ENCODE measurements at regions not wholly inside any gene's neighbourhood (a gene's known extent, or its start where the extent isn't known, plus 50 kb on each side); places are given as distances from the start of the nearest gene placed in this dataset.

- H3K27ac ChIP-seq: peak overlapping the region; percentile 83 to 84
- intact Hi-C loops (cut with DNase I): loop anchor here (5.0 to 10.0 kb wide), 7 partner anchors 136 to 909 kb away; partner anchors contain the start of gene TCF7L2
- DNase-seq (ENCODE audit: low spot score in 2 of 2): peak in 1 of 2 donors; percentile 72
- H3K4me3 ChIP-seq: peak overlapping the region in 1 of 2 donors; percentile 52
- TF ChIP-seq, protein P1, sequence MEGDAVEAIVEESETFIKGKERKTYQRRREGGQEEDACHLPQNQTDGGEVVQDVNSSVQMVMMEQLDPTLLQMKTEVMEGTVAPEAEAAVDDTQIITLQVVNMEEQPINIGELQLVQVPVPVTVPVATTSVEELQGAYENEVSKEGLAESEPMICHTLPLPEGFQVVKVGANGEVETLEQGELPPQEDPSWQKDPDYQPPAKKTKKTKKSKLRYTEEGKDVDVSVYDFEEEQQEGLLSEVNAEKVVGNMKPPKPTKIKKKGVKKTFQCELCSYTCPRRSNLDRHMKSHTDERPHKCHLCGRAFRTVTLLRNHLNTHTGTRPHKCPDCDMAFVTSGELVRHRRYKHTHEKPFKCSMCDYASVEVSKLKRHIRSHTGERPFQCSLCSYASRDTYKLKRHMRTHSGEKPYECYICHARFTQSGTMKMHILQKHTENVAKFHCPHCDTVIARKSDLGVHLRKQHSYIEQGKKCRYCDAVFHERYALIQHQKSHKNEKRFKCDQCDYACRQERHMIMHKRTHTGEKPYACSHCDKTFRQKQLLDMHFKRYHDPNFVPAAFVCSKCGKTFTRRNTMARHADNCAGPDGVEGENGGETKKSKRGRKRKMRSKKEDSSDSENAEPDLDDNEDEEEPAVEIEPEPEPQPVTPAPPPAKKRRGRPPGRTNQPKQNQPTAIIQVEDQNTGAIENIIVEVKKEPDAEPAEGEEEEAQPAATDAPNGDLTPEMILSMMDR (IDR thresholded peaks at IDR 0.05): no peak
- H3K36me3 ChIP-seq: no peaks in the 10 kb centered on the region
- H3K9me3 ChIP-seq: no peaks in the 10 kb centered on the region
- no peaks in the 10 kb centered on the region for H3K27me3 ChIP-seq
- peaks cover 12 to 23% of the 10 kb centered on the region in 2 donors for H3K4me1 ChIP-seq
Observed at GRCh38 chr10:113386005-113386404, 166.8 kb upstream of the HABP2 start.

DNA sequence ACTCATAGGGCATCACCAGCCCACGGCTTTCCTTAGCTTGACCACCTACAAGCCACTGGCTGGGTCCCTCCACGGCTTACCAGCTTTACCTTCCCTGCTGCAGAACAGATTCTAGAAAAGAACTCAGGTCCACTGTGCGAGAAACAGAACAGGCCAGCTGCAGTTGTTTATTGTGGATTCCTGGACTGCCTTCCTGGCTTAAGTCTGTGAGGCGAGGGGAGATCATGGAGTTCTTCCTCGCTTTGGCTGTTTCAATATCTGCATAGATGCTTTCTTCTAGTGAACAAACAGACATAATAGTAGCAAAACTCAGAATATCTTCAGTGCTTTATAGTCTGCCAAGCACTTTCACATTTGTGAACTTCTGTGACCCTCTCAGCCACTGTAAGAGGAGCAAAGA, 162.9 kb upstream of the HABP2 start:
- H3K27me3 ChIP-seq: no peaks in the 10 kb centered on the region
- H3K36me3 ChIP-seq: no peaks in the 10 kb centered on the region
- H3K4me1 ChIP-seq: peaks cover 12 to 16% of the 10 kb centered on the region in 2 donors
- H3K9me3 ChIP-seq: no peaks in the 10 kb centered on the region
- no peak overlapping the region for H3K27ac ChIP-seq
- DNase-seq (ENCODE audit: low spot score in 2 of 2): no peak
- intact Hi-C loops (cut with DNase I): loop anchor here (5.0 to 10.0 kb wide), 8 partner anchors 62 to 913 kb away; partner anchors contain the start of gene TCF7L2
- TF ChIP-seq, protein P1 (IDR thresholded peaks at IDR 0.05): no peak
- no peak overlapping the region for H3K4me3 ChIP-seq

- no peak for DNase-seq (ENCODE audit: low spot score in 2 of 2)
- intact Hi-C loops (cut with DNase I): loop anchor here (5.0 kb wide), 1 partner anchor 61 kb away; no protein-coding TSS in a partner anchor
- Histone ChIP-seq H3K4me3 (no peak overlapping the region), H3K27ac (no peak overlapping the region), H3K4me1 (peaks cover 7 to 12% of the 10 kb centered on the region in 2 donors), H3K36me3 (no peaks in the 10 kb centered on the region), H3K9me3 (no peaks in the 10 kb centered on the region), H3K27me3 (no peaks in the 10 kb centered on the region)
- TF ChIP-seq, protein P1 (IDR thresholded peaks at IDR 0.05): no peak
Observed at GRCh38 chr10:113390896-113391295, 162.0 kb upstream of the HABP2 start.

DNA sequence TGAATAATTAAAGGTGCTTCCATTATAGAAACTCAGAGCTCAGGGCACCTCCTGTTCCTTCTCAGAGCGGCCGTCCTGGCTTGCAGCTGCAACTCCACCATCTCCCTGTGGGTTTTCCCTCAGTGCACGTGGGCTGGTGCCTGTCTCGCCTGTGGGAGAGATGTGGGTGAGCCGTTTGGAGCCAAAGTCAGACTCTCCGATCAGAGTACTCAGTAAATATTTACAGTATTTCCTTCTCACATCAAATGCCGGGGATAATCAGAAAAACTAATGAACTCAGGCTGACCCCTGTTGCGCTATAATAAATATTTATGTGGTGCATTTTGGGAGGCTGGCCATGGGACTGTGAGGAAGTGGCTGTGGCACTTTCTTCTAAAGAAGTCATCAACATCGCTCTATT, 155.8 kb upstream of the HABP2 start:
- no peak overlapping the region for H3K27ac ChIP-seq
- H3K4me3 ChIP-seq: no peak overlapping the region
- DNase-seq (ENCODE audit: low spot score in 2 of 2): no peak
- H3K36me3 ChIP-seq: no peaks in the 10 kb centered on the region
- H3K4me1 ChIP-seq: no peaks in the 10 kb centered on the region
- TF ChIP-seq, protein P1 (IDR thresholded peaks at IDR 0.05): no peak
- intact Hi-C loops (cut with DNase I): no loop called here
- no peaks in the 10 kb centered on the region for H3K27me3 ChIP-seq
- no peaks in the 10 kb centered on the region for H3K9me3 ChIP-seq

DNA sequence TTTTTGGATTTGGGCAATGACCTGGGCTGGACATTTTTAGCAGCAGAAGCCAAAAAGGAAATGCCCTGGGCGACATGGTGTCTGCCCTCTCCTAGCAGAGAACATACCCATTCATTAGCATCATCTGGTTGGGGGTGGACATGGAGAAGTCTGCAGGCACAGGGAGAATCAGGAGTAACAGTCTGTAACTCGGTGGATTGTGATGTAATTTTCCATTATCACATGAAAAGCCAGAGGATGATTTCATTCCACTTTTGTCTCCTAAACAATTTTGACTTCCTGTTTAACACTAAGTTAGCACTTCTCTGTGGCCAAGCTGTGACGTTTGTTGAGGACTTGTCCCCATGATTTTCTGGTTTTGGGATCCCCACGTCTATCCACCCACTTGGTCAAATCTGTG, 153.8 kb upstream of the HABP2 start:
- no peak for DNase-seq (ENCODE audit: low spot score in 2 of 2)
- TF ChIP-seq, protein P1 (IDR thresholded peaks at IDR 0.05): no peak
- H3K36me3 ChIP-seq: no peaks in the 10 kb centered on the region
- no peaks in the 10 kb centered on the region for H3K9me3 ChIP-seq
- intact Hi-C loops (cut with DNase I): no loop called here
- no peak overlapping the region for H3K27ac ChIP-seq
- no peaks in the 10 kb centered on the region for H3K4me1 ChIP-seq
- H3K4me3 ChIP-seq: no peak overlapping the region
- H3K27me3 ChIP-seq: no peaks in the 10 kb centered on the region

DNA sequence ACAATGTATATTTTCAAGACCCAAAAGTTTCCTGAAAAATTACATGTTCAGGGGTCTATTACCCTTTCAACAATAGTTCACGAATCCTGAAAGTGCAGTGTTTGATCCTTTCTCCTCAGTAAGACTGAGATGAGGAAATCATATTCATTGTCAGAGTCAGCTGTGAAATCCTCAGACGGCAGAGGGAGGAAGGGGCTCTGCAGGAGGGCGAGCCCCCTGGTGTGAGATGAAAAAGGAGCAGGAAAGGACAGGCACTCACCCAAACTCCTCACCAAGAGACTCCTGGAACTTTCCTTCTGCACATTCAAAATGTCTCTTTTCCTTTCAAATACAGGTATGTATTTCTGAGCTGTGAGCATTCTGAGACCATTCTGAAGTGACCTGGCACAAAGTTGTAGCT, 150.3 kb upstream of the HABP2 start:
- no peak for DNase-seq (ENCODE audit: low spot score in 2 of 2)
- Histone ChIP-seq H3K4me1 (no peaks in the 10 kb centered on the region), H3K4me3 (no peak overlapping the region), H3K36me3 (no peaks in the 10 kb centered on the region), H3K27ac (no peak overlapping the region), H3K9me3 (no peaks in the 10 kb centered on the region), H3K27me3 (no peaks in the 10 kb centered on the region)
- TF ChIP-seq, protein P1 (IDR thresholded peaks at IDR 0.05): no peak
- intact Hi-C loops (cut with DNase I): no loop called here
